HK-2 (cell line): ENCODE measurements at regions not wholly inside any gene's neighbourhood (a gene's known extent, or its start where the extent isn't known, plus 50 kb on each side); places are given as distances from the start of the nearest gene placed in this dataset.

ENCODE experiments used
- DNase-seq: peaks from one replicate; pipeline ENCODE4 v3.0.0-alpha.2; 2018; ENCODE audit not compliant: unreplicated experiment

- no peak for DNase-seq
Measured at GRCh38 chr1:186620566-186621350, 59.5 kb downstream of the PTGS2 start.

GRCh38 chr1:186618401-186619170 lies 61.6 kb downstream of the PTGS2 start:
- DNase-seq: no peak

- DNase-seq: no peak
Measured at GRCh38 chr1:186617926-186618325, 62.3 kb downstream of the PTGS2 start.

GRCh38 chr1:186616511-186616910 lies 63.7 kb downstream of the PTGS2 start:
- no peak for DNase-seq

GRCh38 chr1:186615332-186615731 lies 64.9 kb downstream of the PTGS2 start:
- DNase-seq: no peak

GRCh38 chr1:186611156-186611555 lies 69.1 kb downstream of the PTGS2 start:
- DNase-seq: no peak

GRCh38 chr1:186609183-186609582 lies 71.0 kb downstream of the PTGS2 start:
- no peak for DNase-seq

- peak; percentile 32 for DNase-seq
Measured at GRCh38 chr1:186605762-186606350, 74.4 kb downstream of the PTGS2 start.

GRCh38 chr1:186595969-186596368 lies 84.3 kb downstream of the PTGS2 start:
- no peak for DNase-seq

GRCh38 chr1:186578325-186579016 lies 101.8 kb downstream of the PTGS2 start:
- no peak for DNase-seq

GRCh38 chr1:186577633-186578032 lies 102.6 kb downstream of the PTGS2 start:
- DNase-seq: no peak

- DNase-seq: no peak
Measured at GRCh38 chr1:186577216-186577615, 103.0 kb downstream of the PTGS2 start.

- DNase-seq: no peak
Measured at GRCh38 chr1:186575348-186575747, 104.9 kb downstream of the PTGS2 start.

- no peak for DNase-seq
Measured at GRCh38 chr1:186574926-186575325, 105.3 kb downstream of the PTGS2 start.

- DNase-seq: no peak
Measured at GRCh38 chr1:186572509-186572908, 107.7 kb downstream of the PTGS2 start.

- no peak for DNase-seq
Measured at GRCh38 chr1:186571771-186572170, 108.5 kb downstream of the PTGS2 start.

GRCh38 chr1:186569856-186570255 lies 108.9 kb upstream of the PDC start:
- no peak for DNase-seq

- DNase-seq: no peak
Measured at GRCh38 chr1:186568221-186568620, 107.3 kb upstream of the PDC start.

- DNase-seq: no peak
Measured at GRCh38 chr1:186566140-186566855, 105.4 kb upstream of the PDC start.

- no peak for DNase-seq
Measured at GRCh38 chr1:186564582-186564981, 103.7 kb upstream of the PDC start.

- DNase-seq: no peak
Measured at GRCh38 chr1:186559601-186560116, 98.7 kb upstream of the PDC start.
